ENCODE measurements at regions not wholly inside any gene's neighbourhood (a gene's known extent, or its start where the extent isn't known, plus 50 kb on each side); places are given as distances from the start of the nearest gene placed in this dataset.

- no peak for TF ChIP-seq CTCF (IDR thresholded peaks at IDR 0.05; ENCODE audit: control insufficient read depth, insufficient read depth, low read depth, low read length, missing control alignments)
- DNase-seq (ENCODE audit: low read depth): no peak
- no peak overlapping the region for H3K4me3 ChIP-seq (ENCODE audit: control insufficient read depth, low read depth, low read length)
Measured at GRCh38 chr12:131441060-131441396, 269.9 kb upstream of the SFSWAP start.

GRCh38 chr12:131441638-131442336 is 269.1 kb upstream of the SFSWAP start:
- no peak for DNase-seq (ENCODE audit: low read depth)
- H3K4me3 ChIP-seq (ENCODE audit: control insufficient read depth, low read depth, low read length): no peak overlapping the region
- TF ChIP-seq CTCF (IDR thresholded peaks at IDR 0.05; ENCODE audit: control insufficient read depth, insufficient read depth, low read depth, low read length, missing control alignments): no peak

GRCh38 chr12:131442337-131442918 is 268.5 kb upstream of the SFSWAP start:
- TF ChIP-seq CTCF (IDR thresholded peaks at IDR 0.05; ENCODE audit: control insufficient read depth, insufficient read depth, low read depth, low read length, missing control alignments): no peak
- DNase-seq (ENCODE audit: low read depth): no peak

GRCh38 chr12:131443019-131444000 is 267.6 kb upstream of the SFSWAP start:
- H3K4me3 ChIP-seq (ENCODE audit: control insufficient read depth, low read depth, low read length): no peak overlapping the region
- TF ChIP-seq CTCF (IDR thresholded peaks at IDR 0.05; ENCODE audit: control insufficient read depth, insufficient read depth, low read depth, low read length, missing control alignments): no peak
- no peak for DNase-seq (ENCODE audit: low read depth)

More at GRCh38 chr12:131442337-131442918, 268.5 kb upstream of the SFSWAP start:
- H3K4me3 ChIP-seq (ENCODE audit: control insufficient read depth, low read depth, low read length): no peak overlapping the region

GRCh38 chr12:131444220-131445164 is 266.4 kb upstream of the SFSWAP start:
- no peak for DNase-seq (ENCODE audit: low read depth)
- no peak overlapping the region for H3K4me3 ChIP-seq (ENCODE audit: control insufficient read depth, low read depth, low read length)
- no peak for TF ChIP-seq CTCF (IDR thresholded peaks at IDR 0.05; ENCODE audit: control insufficient read depth, insufficient read depth, low read depth, low read length, missing control alignments)
